Naive thymus-derived CD4-positive, alpha-beta T cell (primary cell): ENCODE measurements at regions not wholly inside any gene's neighbourhood (a gene's known extent, or its start where the extent isn't known, plus 50 kb on each side); places are given as distances from the start of the nearest gene placed in this dataset.

Experiments
- ATAC-seq: fragments of 150-1000 bp; cut with Tn5 transposase; 2 replicates; pipeline ENCODE4 v1.10.0; 2021; ENCODE audit warnings: mild to moderate bottlenecking, moderate library complexity
- CTCF ChIA-PET: fragments of 350-600 bp; sonication (Branson Sonifier 250); formaldehyde crosslinking; loops from one replicate; lab custom pipeline; 2021; ENCODE audit warnings: antibody characterized with exemption; lab: Charles Lee
- POLR2A ChIA-PET: fragments of 350-600 bp; sonication (Branson Sonifier 250); formaldehyde crosslinking; loops from one replicate; lab custom pipeline; 2021; ENCODE audit warnings: antibody characterized with exemption, inconsistent platforms; lab: Charles Lee
- DNase-seq, 9 donors: peaks; one replicate each; pipeline versions ENCODE4 v3.0.0 to v3.0.0-alpha.2; 2020 to 2022; ENCODE audit warnings: mixed read lengths in 1 of 9
- H3K27ac ChIP-seq: one replicate; pipeline ENCODE4 v1.7.0; 2013; ENCODE audit warnings: mild to moderate bottlenecking, low read depth, low read length, moderate library complexity
- H3K27me3 ChIP-seq, 2 donors: one replicate each; pipeline ENCODE4 v1.7.0; 2013; ENCODE audit warnings: low read length in 2 of 2, mild to moderate bottlenecking in 2 of 2, moderate library complexity in 2 of 2; ENCODE audit not compliant: control insufficient read depth in 2 of 2, insufficient read depth in 2 of 2
- H3K36me3 ChIP-seq, 3 experiments: 1 replicate in 2 of 3; 2 replicates in 1 of 3; pipeline ENCODE4 v1.7.0; 2013; ENCODE audit warnings: low read length in 3 of 3, mild to moderate bottlenecking in 3 of 3, moderate library complexity in 1 of 3; ENCODE audit not compliant: insufficient read depth in 3 of 3, control insufficient read depth in 2 of 3
- H3K4me1 ChIP-seq, 2 donors: one replicate each; pipeline ENCODE4 v1.7.0; 2013; ENCODE audit warnings: low read length in 2 of 2, mild to moderate bottlenecking in 2 of 2, moderate library complexity in 1 of 2; ENCODE audit not compliant: control insufficient read depth in 2 of 2, insufficient read depth in 2 of 2
- H3K4me3 ChIP-seq: 2 replicates; pipeline ENCODE4 v1.7.0; 2013; ENCODE audit warnings: mild to moderate bottlenecking, low read length
- H3K9me3 ChIP-seq, 3 experiments: 1 replicate in 2 of 3; 2 replicates in 1 of 3; pipeline ENCODE4 v1.7.0; 2013; ENCODE audit warnings: low read length in 3 of 3; ENCODE audit not compliant: control insufficient read depth in 2 of 3
- H3K27ac Mint-ChIP-seq, 9 donors: one replicate each; pipeline ENCODE4 v1.8.0; 2020 to 2022; ENCODE audit warnings: mixed read lengths in 9 of 9, mild to moderate bottlenecking in 8 of 9, moderate library complexity in 5 of 9, inconsistent platforms in 2 of 9
- H3K27me3 Mint-ChIP-seq, 5 donors: one replicate each; pipeline ENCODE4 v1.8.0; 2021 to 2022; ENCODE audit warnings: mixed read lengths in 5 of 5, mild to moderate bottlenecking in 1 of 5
- H3K36me3 Mint-ChIP-seq, 5 donors: one replicate each; pipeline ENCODE4 v1.8.0; 2020 to 2022; ENCODE audit warnings: mixed read lengths in 5 of 5, mild to moderate bottlenecking in 3 of 5, inconsistent platforms in 1 of 5
- H3K4me1 Mint-ChIP-seq, 7 donors: one replicate each; pipeline ENCODE4 v1.8.0; 2020 to 2022; ENCODE audit warnings: mixed read lengths in 7 of 7, mild to moderate bottlenecking in 3 of 7, inconsistent platforms in 1 of 7
- H3K4me3 Mint-ChIP-seq, 10 donors: one replicate each; pipeline ENCODE4 v1.8.0; 2020 to 2022; ENCODE audit warnings: mild to moderate bottlenecking in 10 of 10, mixed read lengths in 10 of 10, moderate library complexity in 6 of 10, inconsistent platforms in 2 of 10
- H3K9me3 Mint-ChIP-seq, 11 donors: one replicate each; pipeline ENCODE4 v1.8.0; 2020 to 2022; ENCODE audit warnings: mixed read lengths in 11 of 11, mild to moderate bottlenecking in 4 of 11, inconsistent platforms in 1 of 11, moderate library complexity in 1 of 11
- intact Hi-C, 2 donors: fragments of 100-400 bp; cut with micrococcal nuclease; formaldehyde crosslinking; loops; one replicate each; pipeline ENCODE4 v1.15.1; 2023

DNA sequence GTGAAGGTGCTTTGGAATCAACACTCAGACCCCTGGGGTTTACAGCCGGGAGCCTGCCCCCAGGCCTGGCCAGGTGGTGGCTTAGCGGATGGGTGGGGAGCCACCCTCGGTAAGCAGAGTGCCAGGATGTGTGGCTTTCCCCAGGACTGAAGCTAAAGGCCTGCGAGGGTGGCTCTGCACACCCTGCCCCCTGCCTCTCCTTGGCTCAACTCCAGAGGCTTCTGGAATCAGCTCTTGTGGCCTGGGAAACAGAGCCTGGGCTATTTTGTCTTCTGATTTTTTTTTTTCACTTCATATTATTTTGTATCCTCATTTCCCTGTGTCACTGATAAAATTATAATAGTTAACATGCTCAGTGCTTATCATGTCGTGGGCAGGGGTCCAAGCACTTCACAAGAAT lies 79.8 kb downstream of the RHOB start:
- no peak for ATAC-seq
- H3K9me3 Mint-ChIP-seq = no peaks in the 10 kb centered on the region
- peaks cover 0 to 5% (median 0%) of the 10 kb centered on the region in 7 donors for H3K4me1 Mint-ChIP-seq
- peaks cover 0 to 5% (median 2%) of the 10 kb centered on the region in 5 donors for H3K27me3 Mint-ChIP-seq
- H3K4me3 ChIP-seq = no peak overlapping the region
- ChIA-PET POLR2A (no interaction called here), CTCF (interaction anchor here (0.6 kb wide), 1 partner anchor 34 kb away, joined by 3 read pairs; no protein-coding TSS in a partner anchor)
- no peaks in the 10 kb centered on the region for H3K36me3 Mint-ChIP-seq
- no peak overlapping the region for H3K27ac Mint-ChIP-seq
- H3K36me3 ChIP-seq = no peaks in the 10 kb centered on the region
- no peaks in the 10 kb centered on the region for H3K4me1 ChIP-seq
- no peaks in the 10 kb centered on the region for H3K9me3 ChIP-seq
- H3K27ac ChIP-seq = no peak overlapping the region
- no peaks in the 10 kb centered on the region for H3K27me3 ChIP-seq
- H3K4me3 Mint-ChIP-seq = no peak overlapping the region
- intact Hi-C loops = no loop called here
- no peak for DNase-seq

DNA sequence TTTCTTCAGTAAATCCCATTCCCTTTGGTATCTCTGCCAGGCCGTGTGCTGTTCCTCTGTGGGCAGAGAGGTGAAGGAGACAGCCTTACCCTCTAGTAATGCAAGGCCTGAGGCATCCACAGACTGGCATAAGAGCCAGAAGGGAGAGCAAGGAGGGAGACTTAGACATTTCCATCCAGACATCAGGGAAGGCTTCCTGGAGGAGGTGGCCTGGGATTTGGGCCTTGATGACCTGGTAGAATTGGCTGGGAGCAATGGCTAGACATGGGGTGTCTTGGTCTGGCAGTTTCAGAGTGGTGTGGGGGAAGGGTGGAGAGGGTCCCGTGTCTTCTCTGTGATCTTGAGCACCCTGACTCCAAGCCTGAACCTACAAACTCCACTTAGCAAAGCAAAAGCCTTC lies 81.8 kb downstream of the RHOB start:
- Histone ChIP-seq H3K36me3 (no peaks in the 10 kb centered on the region), H3K27me3 (no peaks in the 10 kb centered on the region), H3K9me3 (no peaks in the 10 kb centered on the region), H3K27ac (no peak overlapping the region), H3K4me1 (no peaks in the 10 kb centered on the region), H3K4me3 (no peak overlapping the region)
- no peaks in the 10 kb centered on the region for H3K9me3 Mint-ChIP-seq
- peaks cover 0 to 5% (median 0%) of the 10 kb centered on the region in 7 donors for H3K4me1 Mint-ChIP-seq
- no peak for ATAC-seq
- H3K4me3 Mint-ChIP-seq = no peak overlapping the region
- DNase-seq = no peak
- ChIA-PET POLR2A (no interaction called here), CTCF (no interaction called here)
- H3K27me3 Mint-ChIP-seq = peaks cover 0 to 9% (median 0%) of the 10 kb centered on the region in 5 donors
- intact Hi-C loops = no loop called here
- no peak overlapping the region for H3K27ac Mint-ChIP-seq
- no peaks in the 10 kb centered on the region for H3K36me3 Mint-ChIP-seq

DNA sequence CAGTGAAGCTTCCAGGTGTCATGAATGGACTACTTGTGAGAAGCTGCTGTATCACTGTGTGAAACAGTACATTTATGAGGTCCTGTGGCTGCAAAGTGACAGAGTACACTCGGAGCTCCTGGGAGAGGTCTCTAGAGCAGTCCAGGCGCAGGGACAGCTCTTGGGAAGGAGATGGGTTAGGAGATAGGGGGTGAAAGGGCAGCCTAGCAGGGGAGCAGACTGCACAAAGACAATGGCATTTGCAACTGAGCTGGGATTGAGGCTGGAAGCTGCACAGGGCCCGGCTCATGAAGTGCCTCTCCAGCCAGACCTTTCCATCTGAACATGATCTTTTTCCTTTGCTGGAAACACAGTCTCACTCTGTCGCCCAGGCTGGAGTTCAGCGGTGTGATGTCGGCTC lies 83.6 kb downstream of the RHOB start:
- no peaks in the 10 kb centered on the region for H3K4me1 ChIP-seq
- Mint-ChIP-seq H3K27me3 (peaks cover 0 to 8% (median 0%) of the 10 kb centered on the region in 5 donors), H3K9me3 (no peaks in the 10 kb centered on the region), H3K36me3 (no peaks in the 10 kb centered on the region), H3K27ac (no peak overlapping the region), H3K4me1 (peaks cover 0 to 2% (median 0%) of the 10 kb centered on the region in 7 donors), H3K4me3 (no peak overlapping the region)
- no peak overlapping the region for H3K27ac ChIP-seq
- intact Hi-C loops = no loop called here
- ATAC-seq (no peak), DNase-seq (no peak)
- POLR2A ChIA-PET = no interaction called here
- no peaks in the 10 kb centered on the region for H3K27me3 ChIP-seq
- no peaks in the 10 kb centered on the region for H3K36me3 ChIP-seq
- H3K9me3 ChIP-seq = no peaks in the 10 kb centered on the region
- CTCF ChIA-PET = no interaction called here
- no peak overlapping the region for H3K4me3 ChIP-seq

DNA sequence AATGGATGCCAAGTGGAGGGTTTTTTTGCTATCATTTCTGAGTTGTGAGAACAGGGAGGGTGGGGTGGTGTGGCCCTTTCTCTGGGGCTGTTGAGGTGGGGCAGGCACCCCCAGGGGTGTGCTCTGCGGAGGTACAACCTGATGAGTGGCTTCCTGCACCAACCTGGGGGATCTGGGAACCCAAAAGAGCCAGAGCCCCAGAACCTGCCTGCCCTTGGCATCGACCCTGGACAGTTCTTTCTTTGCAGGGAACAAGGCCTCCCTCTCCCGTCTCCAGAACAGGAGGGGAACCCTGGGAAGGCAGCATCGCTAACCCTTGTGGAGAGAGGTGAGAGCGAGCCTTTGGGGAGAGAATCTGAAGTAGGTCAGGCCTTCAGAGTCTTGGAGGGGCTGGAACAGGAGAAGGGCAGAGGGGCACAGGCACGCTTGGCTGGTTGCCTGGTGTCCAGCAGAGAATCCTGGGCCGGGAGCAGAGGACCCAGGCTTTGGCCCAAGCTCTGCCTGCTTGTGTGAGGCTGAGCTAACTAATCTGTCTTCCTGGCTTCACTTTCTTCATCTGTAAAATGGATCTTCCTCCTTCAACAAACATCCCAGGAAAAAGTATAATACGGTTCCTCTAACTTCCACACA lies 84.9 kb downstream of the RHOB start:
- ChIA-PET CTCF (no interaction called here), POLR2A (no interaction called here)
- H3K4me1 Mint-ChIP-seq = peaks cover 0 to 2% (median 0%) of the 10 kb centered on the region in 7 donors
- no peaks in the 10 kb centered on the region for H3K27me3 ChIP-seq
- no peaks in the 10 kb centered on the region for H3K36me3 Mint-ChIP-seq
- no peaks in the 10 kb centered on the region for H3K9me3 ChIP-seq
- no peaks in the 10 kb centered on the region for H3K4me1 ChIP-seq
- H3K9me3 Mint-ChIP-seq = no peaks in the 10 kb centered on the region
- no peaks in the 10 kb centered on the region for H3K36me3 ChIP-seq
- H3K4me3 Mint-ChIP-seq = no peak overlapping the region
- H3K4me3 ChIP-seq = no peak overlapping the region
- peaks cover 0 to 8% (median 0%) of the 10 kb centered on the region in 5 donors for H3K27me3 Mint-ChIP-seq
- ATAC-seq = no peak
- no peak overlapping the region for H3K27ac Mint-ChIP-seq
- DNase-seq = no peak
- intact Hi-C loops = no loop called here
- H3K27ac ChIP-seq = no peak overlapping the region

DNA sequence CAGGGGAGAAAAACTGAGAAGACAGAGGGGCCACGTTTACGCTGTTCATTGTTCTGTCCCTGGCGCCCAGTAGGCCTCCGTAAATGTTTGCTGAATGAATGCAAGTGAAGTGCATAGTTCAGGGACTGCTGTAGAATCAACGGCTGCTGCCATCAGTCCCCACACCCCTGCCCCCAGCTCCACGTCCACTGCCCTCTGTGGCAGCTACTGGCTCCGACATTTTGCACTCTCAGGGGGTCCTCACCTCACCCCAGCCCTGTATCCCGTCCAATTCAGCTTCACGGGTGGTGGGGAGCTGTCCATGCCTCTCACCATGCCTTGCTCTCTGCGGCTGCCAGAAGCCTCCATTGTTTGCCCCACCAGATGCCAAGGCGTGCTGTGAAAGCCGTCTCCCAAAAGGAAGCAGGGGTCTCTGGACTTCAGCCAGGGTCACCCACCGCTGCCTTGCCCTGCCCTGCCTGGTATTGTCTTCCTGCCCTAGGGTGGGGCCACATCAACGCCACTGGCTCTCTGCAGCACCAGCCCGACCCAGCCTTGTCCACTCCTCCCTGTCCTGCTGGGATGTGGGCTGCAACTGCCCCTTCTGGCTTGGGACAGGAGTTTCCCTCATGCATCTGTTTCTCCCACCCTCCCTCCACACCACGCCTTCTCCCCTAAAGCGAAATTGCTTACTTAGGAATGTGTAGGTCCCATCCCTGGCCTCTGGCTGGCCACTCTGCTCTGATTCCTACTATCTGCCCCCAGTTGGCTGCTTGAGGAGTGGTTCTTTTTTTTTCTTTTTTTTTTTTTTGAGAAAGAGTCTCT lies 86.0 kb downstream of the RHOB start:
- peaks cover 0 to 8% (median 0%) of the 10 kb centered on the region in 5 donors for H3K27me3 Mint-ChIP-seq
- Histone ChIP-seq H3K9me3 (no peaks in the 10 kb centered on the region), H3K4me3 (no peak overlapping the region), H3K4me1 (no peaks in the 10 kb centered on the region), H3K36me3 (no peaks in the 10 kb centered on the region), H3K27me3 (no peaks in the 10 kb centered on the region), H3K27ac (no peak overlapping the region)
- POLR2A ChIA-PET = no interaction called here
- no peaks in the 10 kb centered on the region for H3K9me3 Mint-ChIP-seq
- no peak for DNase-seq
- CTCF ChIA-PET = no interaction called here
- intact Hi-C loops = no loop called here
- no peaks in the 10 kb centered on the region for H3K36me3 Mint-ChIP-seq
- H3K4me3 Mint-ChIP-seq = no peak overlapping the region
- no peaks in the 10 kb centered on the region for H3K4me1 Mint-ChIP-seq
- H3K27ac Mint-ChIP-seq = no peak overlapping the region
- no peak for ATAC-seq

DNA sequence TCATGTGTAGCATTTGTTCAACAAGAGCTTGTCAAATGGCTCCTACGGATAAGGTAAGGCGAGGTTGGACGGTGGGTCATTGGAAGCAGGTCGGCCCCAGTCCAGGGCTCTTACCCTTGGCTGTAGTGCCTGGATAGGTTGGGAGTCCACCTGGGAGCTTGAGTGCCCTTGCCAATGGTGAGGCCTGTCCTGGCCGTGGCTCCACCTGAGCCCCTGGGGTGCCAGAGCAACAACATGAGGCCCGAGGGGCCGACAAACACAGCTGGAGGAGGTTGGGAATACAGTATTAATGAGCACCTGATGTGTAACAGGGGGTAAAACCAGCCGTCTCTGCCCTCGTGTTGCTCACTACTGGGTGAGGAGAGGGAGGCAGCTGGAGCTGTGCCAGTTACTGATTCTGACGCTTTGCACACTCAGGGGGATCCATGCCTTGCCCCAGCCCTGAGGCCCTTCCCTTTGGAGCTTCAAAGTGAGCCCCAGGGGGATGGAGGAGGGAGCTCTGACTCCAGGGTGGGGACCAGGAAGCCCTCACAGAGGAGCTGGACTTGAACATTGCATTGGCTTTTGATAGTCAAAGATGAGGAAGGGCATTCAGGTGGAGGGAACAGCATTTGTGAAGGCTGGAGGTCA lies 87.2 kb downstream of the RHOB start:
- H3K27me3 Mint-ChIP-seq = peaks cover 0 to 8% (median 0%) of the 10 kb centered on the region in 5 donors
- POLR2A ChIA-PET = no interaction called here

More for the DNA sequence above, 87.2 kb downstream of the RHOB start:
- Histone ChIP-seq H3K27me3 (no peaks in the 10 kb centered on the region), H3K27ac (no peak overlapping the region), H3K4me3 (no peak overlapping the region), H3K4me1 (no peaks in the 10 kb centered on the region), H3K36me3 (no peaks in the 10 kb centered on the region), H3K9me3 (no peaks in the 10 kb centered on the region)
- Mint-ChIP-seq H3K27ac (no peak overlapping the region), H3K4me3 (no peak overlapping the region), H3K4me1 (no peaks in the 10 kb centered on the region), H3K9me3 (no peaks in the 10 kb centered on the region), H3K36me3 (no peaks in the 10 kb centered on the region)
- intact Hi-C loops = no loop called here
- no peak for ATAC-seq
- no peak for DNase-seq
- CTCF ChIA-PET = no interaction called here
